ENCODE measurements at regions not wholly inside any gene's neighbourhood (a gene's known extent, or its start where the extent isn't known, plus 50 kb on each side); places are given as distances from the start of the nearest gene placed in this dataset.
A peak's percentile ranks its signal among the peaks of the same experiment; 100 is the strongest.

DNA sequence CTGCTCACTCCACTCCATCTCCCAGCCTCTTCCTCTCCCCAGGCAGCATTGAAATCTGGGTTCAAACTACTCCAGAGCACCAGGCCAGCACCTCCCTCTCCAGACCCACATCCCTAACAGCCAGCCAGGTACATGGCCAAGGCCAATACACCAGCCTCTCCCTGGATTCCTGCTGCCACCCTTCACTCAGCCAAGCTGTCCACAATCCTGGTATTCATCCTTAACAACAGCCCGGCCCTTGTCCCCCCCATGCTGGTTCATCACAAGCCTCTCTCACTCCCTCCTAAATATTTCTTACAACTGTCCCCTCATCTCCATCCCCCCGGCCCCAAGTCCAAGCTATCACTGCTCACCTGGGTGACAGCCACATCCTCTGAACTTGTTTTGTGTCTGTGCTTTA is 129.9 kb upstream of the HAAO start:
- Histone ChIP-seq H3K4me1 (ENCODE audit: insufficient read depth, low read length, poor library complexity, severe bottlenecking) (peaks cover 33% of the 10 kb centered on the region), H3K27me3 (replicated peaks; ENCODE audit: insufficient read depth, low read depth, low read length, poor library complexity) (no peaks in the 10 kb centered on the region), H3K4me3 (ENCODE audit: low read depth, low read length, poor library complexity, severe bottlenecking) (no peak overlapping the region), H3K27ac (ENCODE audit: low read depth, low read length, poor library complexity, severe bottlenecking) (no peak overlapping the region), H3K36me3 (ENCODE audit: insufficient read depth, low read length, poor library complexity, severe bottlenecking) (no peaks in the 10 kb centered on the region), H3K9me3 (ENCODE audit: low read depth, low read length, poor library complexity, severe bottlenecking) (no peaks in the 10 kb centered on the region)
- intact Hi-C loops (cut with micrococcal nuclease; ENCODE audit: unreplicated experiment) = no loop called here
- CTCF ChIA-PET = no interaction called here
- no peak for DNase-seq (ENCODE audit: low spot score)
- TF ChIP-seq, protein P1, sequence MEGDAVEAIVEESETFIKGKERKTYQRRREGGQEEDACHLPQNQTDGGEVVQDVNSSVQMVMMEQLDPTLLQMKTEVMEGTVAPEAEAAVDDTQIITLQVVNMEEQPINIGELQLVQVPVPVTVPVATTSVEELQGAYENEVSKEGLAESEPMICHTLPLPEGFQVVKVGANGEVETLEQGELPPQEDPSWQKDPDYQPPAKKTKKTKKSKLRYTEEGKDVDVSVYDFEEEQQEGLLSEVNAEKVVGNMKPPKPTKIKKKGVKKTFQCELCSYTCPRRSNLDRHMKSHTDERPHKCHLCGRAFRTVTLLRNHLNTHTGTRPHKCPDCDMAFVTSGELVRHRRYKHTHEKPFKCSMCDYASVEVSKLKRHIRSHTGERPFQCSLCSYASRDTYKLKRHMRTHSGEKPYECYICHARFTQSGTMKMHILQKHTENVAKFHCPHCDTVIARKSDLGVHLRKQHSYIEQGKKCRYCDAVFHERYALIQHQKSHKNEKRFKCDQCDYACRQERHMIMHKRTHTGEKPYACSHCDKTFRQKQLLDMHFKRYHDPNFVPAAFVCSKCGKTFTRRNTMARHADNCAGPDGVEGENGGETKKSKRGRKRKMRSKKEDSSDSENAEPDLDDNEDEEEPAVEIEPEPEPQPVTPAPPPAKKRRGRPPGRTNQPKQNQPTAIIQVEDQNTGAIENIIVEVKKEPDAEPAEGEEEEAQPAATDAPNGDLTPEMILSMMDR (conservative IDR thresholded peaks at IDR 0.05; ENCODE audit: low read depth, low read length) = no peak
- POLR2A ChIA-PET (ENCODE audit: low non-redundant PET) = no interaction called here
- no TSS peak for BruUV-seq (replicated peaks)

DNA sequence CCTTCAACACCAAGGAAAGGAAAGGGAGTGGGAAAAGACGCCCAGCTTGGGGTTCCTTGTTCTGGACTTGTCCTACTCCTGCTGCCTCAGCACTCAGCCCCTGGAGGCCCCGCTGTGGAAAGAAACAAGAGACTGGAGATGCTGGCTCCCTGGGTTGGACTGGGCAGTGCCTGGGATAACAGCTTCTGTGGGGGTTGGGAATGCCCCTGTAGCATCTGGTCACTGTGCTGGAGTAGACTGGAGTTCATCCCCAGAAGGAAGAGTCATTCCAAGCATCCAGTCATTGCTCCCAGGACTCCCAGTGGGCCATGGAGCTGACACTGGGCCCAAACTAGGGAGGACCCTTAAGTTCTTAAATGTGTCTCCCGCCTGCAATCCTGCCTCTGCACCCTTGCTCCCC is 129.3 kb upstream of the HAAO start:
- POLR2A ChIA-PET (ENCODE audit: low non-redundant PET) = no interaction called here

DNA sequence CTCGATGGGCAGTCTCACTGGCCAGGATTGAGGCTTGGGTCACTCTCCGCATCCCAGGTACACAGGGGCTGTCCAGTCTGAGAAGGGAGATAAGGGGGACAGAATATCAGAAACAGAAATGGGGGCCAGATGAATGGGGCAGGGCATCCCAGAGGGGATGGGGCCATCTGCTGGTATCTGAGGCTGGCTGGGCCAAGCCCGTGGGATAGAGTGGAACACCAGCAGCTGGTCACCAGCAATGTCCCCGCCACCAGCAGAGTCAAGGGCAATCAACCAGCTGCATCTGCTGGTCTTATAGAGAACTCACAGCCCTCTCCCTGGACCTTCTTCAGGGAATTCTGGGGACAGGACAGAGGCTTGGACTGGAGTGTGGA is 128.8 kb upstream of the HAAO start:
- CTCF ChIA-PET = no interaction called here
- intact Hi-C loops (cut with micrococcal nuclease; ENCODE audit: unreplicated experiment) = no loop called here
- TF ChIP-seq, protein P1 (conservative IDR thresholded peaks at IDR 0.05; ENCODE audit: low read depth, low read length) = 0 out of 2 replicates have a peak, but pooled peaks have one; percentile 9
- TF ChIP-seq EZH2 (IDR thresholded peaks at IDR 0.05; ENCODE audit: borderline replicate concordance, low read depth, low read length, poor library complexity, severe bottlenecking) = no peak

More for the DNA sequence above, 129.3 kb upstream of the HAAO start:
- Histone ChIP-seq H3K4me3 (ENCODE audit: low read depth, low read length, poor library complexity, severe bottlenecking) (no peak overlapping the region), H3K27me3 (replicated peaks; ENCODE audit: insufficient read depth, low read depth, low read length, poor library complexity) (no peaks in the 10 kb centered on the region), H3K27ac (ENCODE audit: low read depth, low read length, poor library complexity, severe bottlenecking) (no peak overlapping the region), H3K4me1 (ENCODE audit: insufficient read depth, low read length, poor library complexity, severe bottlenecking) (peaks cover 37% of the 10 kb centered on the region), H3K36me3 (ENCODE audit: insufficient read depth, low read length, poor library complexity, severe bottlenecking) (no peaks in the 10 kb centered on the region), H3K9me3 (ENCODE audit: low read depth, low read length, poor library complexity, severe bottlenecking) (no peaks in the 10 kb centered on the region)
- intact Hi-C loops (cut with micrococcal nuclease; ENCODE audit: unreplicated experiment) = no loop called here
- CTCF ChIA-PET = no interaction called here
- TF ChIP-seq, protein P1 (conservative IDR thresholded peaks at IDR 0.05; ENCODE audit: low read depth, low read length) = no peak
- TF ChIP-seq EZH2 (IDR thresholded peaks at IDR 0.05; ENCODE audit: borderline replicate concordance, low read depth, low read length, poor library complexity, severe bottlenecking) = no peak
- DNase-seq (ENCODE audit: low spot score) = no peak
- no TSS peak for BruUV-seq (replicated peaks)

More for the DNA sequence above, 128.8 kb upstream of the HAAO start:
- no TSS peak for BruUV-seq (replicated peaks)
- Histone ChIP-seq H3K27me3 (replicated peaks; ENCODE audit: insufficient read depth, low read depth, low read length, poor library complexity) (no peaks in the 10 kb centered on the region), H3K4me3 (ENCODE audit: low read depth, low read length, poor library complexity, severe bottlenecking) (no peak overlapping the region), H3K36me3 (ENCODE audit: insufficient read depth, low read length, poor library complexity, severe bottlenecking) (no peaks in the 10 kb centered on the region), H3K27ac (ENCODE audit: low read depth, low read length, poor library complexity, severe bottlenecking) (no peak overlapping the region), H3K9me3 (ENCODE audit: low read depth, low read length, poor library complexity, severe bottlenecking) (no peaks in the 10 kb centered on the region), H3K4me1 (ENCODE audit: insufficient read depth, low read length, poor library complexity, severe bottlenecking) (peaks cover 37% of the 10 kb centered on the region)
- POLR2A ChIA-PET (ENCODE audit: low non-redundant PET) = no interaction called here
- no peak for DNase-seq (ENCODE audit: low spot score)
